ENCODE measurements at regions not wholly inside any gene's neighbourhood (a gene's known extent, or its start where the extent isn't known, plus 50 kb on each side); places are given as distances from the start of the nearest gene placed in this dataset.

- TF ChIP-seq, protein P1, sequence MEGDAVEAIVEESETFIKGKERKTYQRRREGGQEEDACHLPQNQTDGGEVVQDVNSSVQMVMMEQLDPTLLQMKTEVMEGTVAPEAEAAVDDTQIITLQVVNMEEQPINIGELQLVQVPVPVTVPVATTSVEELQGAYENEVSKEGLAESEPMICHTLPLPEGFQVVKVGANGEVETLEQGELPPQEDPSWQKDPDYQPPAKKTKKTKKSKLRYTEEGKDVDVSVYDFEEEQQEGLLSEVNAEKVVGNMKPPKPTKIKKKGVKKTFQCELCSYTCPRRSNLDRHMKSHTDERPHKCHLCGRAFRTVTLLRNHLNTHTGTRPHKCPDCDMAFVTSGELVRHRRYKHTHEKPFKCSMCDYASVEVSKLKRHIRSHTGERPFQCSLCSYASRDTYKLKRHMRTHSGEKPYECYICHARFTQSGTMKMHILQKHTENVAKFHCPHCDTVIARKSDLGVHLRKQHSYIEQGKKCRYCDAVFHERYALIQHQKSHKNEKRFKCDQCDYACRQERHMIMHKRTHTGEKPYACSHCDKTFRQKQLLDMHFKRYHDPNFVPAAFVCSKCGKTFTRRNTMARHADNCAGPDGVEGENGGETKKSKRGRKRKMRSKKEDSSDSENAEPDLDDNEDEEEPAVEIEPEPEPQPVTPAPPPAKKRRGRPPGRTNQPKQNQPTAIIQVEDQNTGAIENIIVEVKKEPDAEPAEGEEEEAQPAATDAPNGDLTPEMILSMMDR (IDR thresholded peaks at IDR 0.05; ENCODE audit: low read depth, low read length), result no peak
- no peaks in the 10 kb centered on the region for H3K9me3 ChIP-seq (ENCODE audit: low read depth)
- peak in 1 of 2 donors; percentile 72 for DNase-seq (ENCODE audit: low read depth in 1 of 2, low spot score in 1 of 2)
Measured at GRCh38 chr13:65461590-65461989, 1768.5 kb downstream of the PCDH9 start.

GRCh38 chr13:65460136-65460535 is 1770.0 kb downstream of the PCDH9 start:
- DNase-seq (ENCODE audit: low read depth in 1 of 2, low spot score in 1 of 2), result no peak
- no peaks in the 10 kb centered on the region for H3K36me3 ChIP-seq
- no peak overlapping the region for H3K4me3 ChIP-seq
- H3K27ac ChIP-seq, result no peak overlapping the region
- H3K9me3 ChIP-seq (ENCODE audit: low read depth), result no peaks in the 10 kb centered on the region
- H3K27me3 ChIP-seq, result no peaks in the 10 kb centered on the region
- TF ChIP-seq, protein P1 (IDR thresholded peaks at IDR 0.05; ENCODE audit: low read depth, low read length), result no peak
- H3K4me1 ChIP-seq (ENCODE audit: low read depth), result no peaks in the 10 kb centered on the region

More at GRCh38 chr13:65461590-65461989, 1768.5 kb downstream of the PCDH9 start:
- no peaks in the 10 kb centered on the region for H3K4me1 ChIP-seq (ENCODE audit: low read depth)
- no peaks in the 10 kb centered on the region for H3K36me3 ChIP-seq
- no peak overlapping the region for H3K4me3 ChIP-seq
- H3K27ac ChIP-seq, result no peak overlapping the region
- no peaks in the 10 kb centered on the region for H3K27me3 ChIP-seq

DNA sequence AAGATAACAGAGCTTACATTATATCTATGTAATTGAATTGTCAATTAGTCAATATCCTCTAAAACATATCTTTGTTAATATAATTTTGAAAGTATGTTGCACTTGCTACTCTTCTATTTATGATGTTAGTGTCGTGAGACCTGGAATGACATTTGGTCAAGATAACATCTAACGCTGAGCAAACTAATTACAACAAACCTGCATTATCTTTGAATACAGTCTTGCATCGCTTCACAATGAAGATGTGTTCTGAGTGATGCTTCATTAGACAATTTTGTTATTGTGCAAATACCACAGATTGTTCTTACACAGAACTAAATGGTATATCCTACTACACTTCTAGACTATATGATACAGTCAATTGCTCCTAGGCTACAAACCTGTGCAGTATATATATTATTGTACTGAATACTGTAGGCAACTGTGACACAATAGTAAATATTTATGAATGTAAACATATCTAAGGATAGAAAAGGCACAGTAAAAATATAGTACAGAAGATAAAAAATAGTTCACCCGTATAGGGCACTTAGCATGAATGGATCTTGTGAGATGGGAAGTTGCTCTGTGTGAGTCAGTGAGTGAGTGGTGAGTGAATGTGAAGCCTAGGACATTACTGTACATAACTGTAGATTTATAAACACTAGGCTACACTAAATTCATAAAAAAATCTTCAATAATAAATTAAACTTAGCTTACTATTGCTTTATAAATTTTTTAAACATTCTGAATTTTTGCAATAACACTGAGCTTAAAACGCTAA is 1773.8 kb downstream of the PCDH9 start:
- H3K9me3 ChIP-seq (ENCODE audit: low read depth), result no peaks in the 10 kb centered on the region
- no peaks in the 10 kb centered on the region for H3K27me3 ChIP-seq
- DNase-seq (ENCODE audit: low read depth in 1 of 2, low spot score in 1 of 2), result no peak
- no peak overlapping the region for H3K4me3 ChIP-seq
- H3K4me1 ChIP-seq (ENCODE audit: low read depth), result no peaks in the 10 kb centered on the region
- H3K27ac ChIP-seq, result no peak overlapping the region
- H3K36me3 ChIP-seq, result no peaks in the 10 kb centered on the region
- TF ChIP-seq, protein P1 (IDR thresholded peaks at IDR 0.05; ENCODE audit: low read depth, low read length), result no peak

- no peak overlapping the region for H3K4me3 ChIP-seq
- H3K27me3 ChIP-seq, result no peaks in the 10 kb centered on the region
- no peaks in the 10 kb centered on the region for H3K9me3 ChIP-seq (ENCODE audit: low read depth)
- TF ChIP-seq, protein P1 (IDR thresholded peaks at IDR 0.05; ENCODE audit: low read depth, low read length), result no peak
- H3K4me1 ChIP-seq (ENCODE audit: low read depth), result no peaks in the 10 kb centered on the region
- H3K36me3 ChIP-seq, result no peaks in the 10 kb centered on the region
- no peak overlapping the region for H3K27ac ChIP-seq
- no peak for DNase-seq (ENCODE audit: low read depth in 1 of 2, low spot score in 1 of 2)
Measured at GRCh38 chr13:65454403-65454802, 1775.7 kb downstream of the PCDH9 start.

DNA sequence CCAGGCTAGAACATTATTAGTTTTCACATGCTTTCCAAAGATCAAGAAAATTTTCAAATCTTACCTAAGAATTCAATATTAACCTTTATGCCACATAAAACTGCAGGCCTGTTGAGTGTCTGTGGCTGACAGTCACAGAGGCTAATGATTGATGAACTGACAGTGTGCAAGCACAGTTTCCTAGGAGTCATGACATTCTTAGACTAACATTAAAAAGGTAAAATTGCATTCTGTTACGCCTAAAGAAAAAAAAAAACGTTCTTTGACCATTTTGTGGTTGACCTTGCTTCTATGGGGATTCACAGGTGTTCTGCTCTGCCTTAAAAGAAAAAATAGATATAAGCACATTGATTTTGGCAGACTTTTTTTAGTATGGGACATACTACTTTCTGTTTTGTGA is 1776.2 kb downstream of the PCDH9 start:
- no peak overlapping the region for H3K4me3 ChIP-seq
- no peak for DNase-seq (ENCODE audit: low read depth in 1 of 2, low spot score in 1 of 2)
- H3K4me1 ChIP-seq (ENCODE audit: low read depth), result no peaks in the 10 kb centered on the region
- TF ChIP-seq, protein P1 (IDR thresholded peaks at IDR 0.05; ENCODE audit: low read depth, low read length), result no peak
- no peak overlapping the region for H3K27ac ChIP-seq
- no peaks in the 10 kb centered on the region for H3K9me3 ChIP-seq (ENCODE audit: low read depth)
- H3K27me3 ChIP-seq, result no peaks in the 10 kb centered on the region
- H3K36me3 ChIP-seq, result no peaks in the 10 kb centered on the region
